GM18868 (cell line): ENCODE measurements at regions not wholly inside any gene's neighbourhood (a gene's known extent, or its start where the extent isn't known, plus 50 kb on each side); places are given as distances from the start of the nearest gene placed in this dataset.

Experiments used
- ATAC-seq: cut with Tn5 transposase; IDR thresholded peaks from one replicate; pipeline ENCODE4 v1.9.1; 2021; ENCODE audit warnings: mild to moderate bottlenecking, moderate library complexity; ENCODE audit not compliant: unreplicated experiment

DNA sequence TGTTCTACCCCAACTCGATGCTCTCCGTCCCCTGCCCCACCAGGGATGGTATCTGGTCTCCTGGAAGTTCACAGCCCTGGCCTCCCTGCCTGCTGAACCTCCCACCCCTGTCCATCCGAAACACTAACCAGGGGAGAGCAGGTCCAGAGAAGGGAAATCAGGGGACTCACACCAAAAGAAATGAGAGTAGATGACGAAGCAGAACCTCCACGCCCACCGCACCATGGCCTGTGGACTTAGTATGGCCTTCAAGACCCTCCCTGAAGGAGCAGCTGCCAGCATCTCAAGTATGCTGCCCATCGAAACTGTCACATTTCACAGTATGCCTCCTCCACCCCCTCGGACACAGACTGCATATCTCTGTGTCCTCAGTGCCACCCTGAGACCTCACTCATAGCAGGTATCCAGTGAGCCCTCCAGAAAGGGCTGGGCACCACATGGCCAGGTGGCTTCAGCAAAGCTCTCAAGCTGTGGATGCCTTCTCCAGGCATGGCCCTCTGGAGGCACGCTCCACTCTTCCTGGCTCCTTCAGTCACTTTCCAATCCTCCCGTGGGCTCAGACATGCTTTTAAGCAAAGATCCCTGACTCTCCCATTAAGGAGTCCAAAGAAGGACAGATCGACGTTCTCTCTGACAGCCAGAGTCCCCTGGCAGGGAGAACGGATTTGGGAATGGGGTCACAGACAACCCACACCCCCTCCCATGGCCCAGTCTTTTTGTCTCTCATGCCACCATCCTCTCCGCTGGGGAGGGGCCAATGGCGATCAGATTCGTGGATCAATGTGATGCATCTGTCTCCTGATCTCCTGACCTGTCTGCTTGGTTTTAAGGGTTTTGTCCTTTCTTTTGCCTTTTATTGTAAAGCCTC is 158.4 kb downstream of the ANKRD60 start:
- no peak for ATAC-seq

DNA sequence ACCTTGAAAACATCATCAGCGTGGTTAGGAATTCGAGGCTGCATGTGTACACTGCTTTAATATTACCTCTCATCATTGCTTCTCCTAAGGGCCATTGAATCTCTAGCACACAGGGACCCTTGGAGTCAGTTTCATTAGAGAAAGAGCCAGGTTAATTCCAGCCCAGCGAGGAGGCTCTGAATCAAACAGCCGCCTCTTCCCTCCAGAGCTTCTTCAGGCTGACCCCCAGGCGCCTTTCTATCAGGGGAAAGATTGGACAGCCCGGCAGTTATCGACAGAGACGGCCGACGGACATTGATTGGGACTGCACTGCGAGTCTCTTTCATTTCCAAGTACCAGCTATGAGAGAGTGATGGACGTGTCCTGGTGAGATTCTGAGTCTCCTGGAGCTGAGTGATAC is 159.2 kb downstream of the ANKRD60 start:
- ATAC-seq, result no peak

DNA sequence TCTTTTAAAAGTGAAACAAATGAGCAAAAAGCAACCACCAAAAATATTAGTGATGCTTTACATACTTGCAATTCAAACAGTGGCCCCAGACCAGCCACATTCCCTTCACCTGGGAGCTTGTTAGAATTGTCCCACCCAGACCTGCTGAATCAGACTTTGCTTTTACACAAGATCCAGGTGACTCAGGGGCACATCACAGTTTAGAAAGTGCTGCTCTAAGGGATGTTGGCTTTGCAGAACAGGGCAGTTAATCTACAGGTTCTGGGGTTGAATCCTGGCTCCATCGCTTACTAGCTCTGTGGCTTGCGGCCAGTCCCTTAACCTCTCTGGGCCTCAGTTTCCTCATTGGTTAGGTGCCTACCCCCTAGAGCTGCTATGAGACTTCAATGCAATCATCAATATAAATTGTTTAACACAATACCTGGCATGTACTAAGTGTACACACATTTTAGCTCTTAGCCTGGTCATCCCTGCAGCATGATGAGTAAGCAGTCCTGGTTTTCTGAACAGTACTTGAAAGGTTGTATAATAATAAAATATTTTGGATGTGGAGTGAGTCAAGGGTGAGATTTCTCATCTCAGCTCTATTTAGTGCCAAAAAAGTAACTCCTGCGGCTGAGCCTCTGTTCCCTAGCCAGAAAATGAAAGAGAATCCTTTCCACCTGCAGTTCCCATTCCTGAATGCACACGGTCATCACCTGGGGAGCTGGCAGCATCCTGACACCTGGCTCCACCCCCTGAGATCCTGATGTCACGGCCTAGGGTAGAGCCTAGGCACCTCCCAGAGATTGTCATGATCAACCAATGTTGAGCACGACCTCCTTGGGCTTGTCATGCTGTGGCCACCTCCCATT is 162.7 kb downstream of the ANKRD60 start:
- no peak for ATAC-seq

DNA sequence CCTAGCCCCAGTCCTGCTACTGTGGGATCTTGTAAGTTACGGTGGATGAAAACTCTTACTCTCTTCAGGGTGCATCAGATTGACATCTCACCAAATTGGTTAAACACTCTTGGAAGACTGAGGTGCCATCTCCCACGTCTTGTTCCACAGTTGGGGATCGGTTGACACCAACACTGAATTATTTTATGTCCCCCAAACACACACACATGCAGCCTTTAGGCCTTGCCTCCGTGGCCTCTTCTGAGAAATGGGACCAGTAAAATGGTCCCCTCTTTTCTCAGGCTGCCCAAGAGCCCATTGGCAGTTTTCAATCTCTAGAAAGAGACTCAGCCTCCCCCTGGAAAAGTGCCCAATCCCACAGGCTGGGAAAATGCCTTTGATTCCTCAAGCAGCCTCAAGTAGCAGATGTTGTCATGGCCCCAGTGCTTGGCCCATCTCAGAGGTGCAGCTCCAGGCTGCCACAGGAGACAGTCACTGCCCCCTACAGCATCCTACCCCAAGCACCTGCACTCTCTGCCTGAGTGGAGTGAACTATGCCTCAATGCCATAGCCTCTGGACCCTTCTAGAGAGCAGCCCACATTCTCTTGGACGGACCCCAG is 163.9 kb downstream of the ANKRD60 start:
- no peak for ATAC-seq

DNA sequence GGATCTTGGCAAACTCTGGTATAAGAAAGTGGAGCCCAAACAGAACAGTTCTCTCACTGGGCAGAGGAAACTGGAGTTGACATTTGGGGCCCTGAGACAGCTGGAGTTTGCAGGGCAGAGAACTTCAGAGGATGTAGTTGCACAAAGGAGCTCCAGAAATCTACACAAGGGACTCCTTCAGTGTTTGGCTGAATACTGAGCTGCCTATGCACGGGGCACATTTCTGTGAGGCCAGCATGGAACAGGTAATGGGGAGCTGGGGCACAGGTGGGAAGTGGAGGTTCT is 169.3 kb downstream of the ANKRD60 start:
- no peak for ATAC-seq

DNA sequence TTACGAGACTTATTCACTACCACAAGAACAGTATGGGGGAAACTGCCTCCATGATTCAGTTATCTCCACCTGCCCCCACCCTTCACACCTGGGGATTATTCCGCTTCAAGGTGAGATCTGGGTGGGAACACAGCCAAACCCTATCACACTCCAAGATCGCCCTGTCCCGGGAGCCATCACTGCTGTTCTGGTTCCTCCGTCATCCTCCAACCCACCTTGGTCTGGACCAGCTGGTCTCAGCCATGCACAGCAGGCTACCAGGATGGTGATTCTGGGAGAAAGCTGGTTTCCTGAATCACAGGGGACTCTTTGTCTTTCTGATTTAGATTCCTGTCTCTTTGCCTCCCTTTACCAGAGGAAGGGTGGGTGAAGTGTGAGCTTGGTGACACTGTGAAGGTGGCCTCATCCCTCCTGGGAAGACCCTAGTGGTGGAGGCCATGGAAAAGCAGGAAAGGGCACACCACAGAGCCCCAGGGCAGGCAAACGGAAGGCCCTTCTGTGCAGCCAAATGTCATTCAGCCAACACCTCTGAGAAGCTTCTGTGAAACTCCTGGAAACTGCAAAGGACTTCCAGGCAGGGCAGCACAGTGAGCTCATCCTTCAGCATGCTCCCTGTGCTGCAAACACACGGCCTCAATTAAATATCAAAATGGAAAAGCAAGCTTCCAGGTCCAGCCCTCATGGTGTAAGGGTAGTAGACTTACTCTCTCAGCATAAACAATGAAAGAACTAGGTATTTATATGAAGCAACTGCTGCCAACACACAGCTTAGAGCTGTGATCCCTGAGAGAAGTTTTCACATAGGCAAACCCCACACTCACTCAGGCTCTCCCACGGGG is 169.8 kb downstream of the ANKRD60 start:
- ATAC-seq, result no peak

DNA sequence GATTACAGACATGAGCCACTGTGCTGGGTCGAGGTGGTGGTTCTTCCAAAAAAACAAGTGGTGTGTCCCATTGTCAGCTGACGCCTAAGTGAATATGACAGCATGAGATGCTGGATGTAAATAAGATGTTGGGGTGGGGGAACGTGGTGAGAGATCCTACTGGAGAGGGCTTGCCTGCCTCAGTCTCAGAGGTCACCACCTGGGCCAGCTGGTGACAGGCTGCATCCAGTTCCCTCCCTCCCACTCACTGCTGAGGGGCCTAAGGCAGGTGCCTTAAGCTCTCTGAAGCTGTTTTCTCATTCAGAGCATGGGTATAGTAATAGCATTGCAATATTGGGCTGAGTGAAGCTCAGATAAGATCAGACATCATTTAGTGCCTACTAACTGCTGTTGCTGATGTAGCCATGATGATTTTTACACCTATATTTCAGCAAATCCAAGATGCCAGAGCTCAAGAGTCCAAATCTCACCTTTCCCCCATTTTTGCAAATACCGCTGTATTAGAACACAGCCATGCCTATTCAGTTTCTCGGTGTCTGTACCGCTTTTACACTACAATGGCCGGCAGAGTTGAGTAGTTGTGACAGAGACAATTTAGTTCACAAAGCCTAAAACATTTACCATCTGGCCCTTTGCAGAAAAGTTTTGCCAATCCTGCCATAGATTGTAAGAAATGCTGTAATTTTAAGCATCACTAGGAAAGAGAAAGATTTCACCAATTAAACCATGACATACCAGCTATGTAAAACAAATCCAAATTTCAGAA is 171.3 kb downstream of the ANKRD60 start:
- ATAC-seq, result no peak

DNA sequence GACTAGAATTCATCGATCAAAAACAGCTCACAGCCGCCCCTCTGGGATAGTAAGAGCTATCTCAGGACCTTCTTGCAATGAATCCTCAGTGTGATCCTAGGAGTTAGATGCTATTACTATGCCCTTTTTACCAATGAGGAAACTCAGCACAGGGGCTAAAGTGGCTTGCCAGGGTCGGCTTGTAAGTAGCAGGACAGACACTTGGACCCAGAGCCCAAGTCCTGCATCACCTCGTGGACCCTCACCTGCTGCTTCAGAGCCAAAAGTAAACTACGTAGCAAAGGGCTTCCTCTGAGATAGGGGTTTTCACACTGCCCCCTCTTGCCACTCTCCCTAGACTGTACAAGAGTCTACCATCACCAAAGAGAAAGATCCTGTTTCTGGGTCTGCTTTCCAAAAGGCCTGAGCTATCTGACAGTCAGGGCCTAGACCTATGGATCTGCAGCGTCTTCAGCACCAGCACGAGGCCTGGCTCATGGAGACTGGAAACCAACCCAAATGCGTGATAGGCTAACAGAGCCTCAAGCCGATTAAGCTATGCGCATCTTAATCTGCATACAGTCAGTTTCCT is 172.3 kb downstream of the ANKRD60 start:
- no peak for ATAC-seq

DNA sequence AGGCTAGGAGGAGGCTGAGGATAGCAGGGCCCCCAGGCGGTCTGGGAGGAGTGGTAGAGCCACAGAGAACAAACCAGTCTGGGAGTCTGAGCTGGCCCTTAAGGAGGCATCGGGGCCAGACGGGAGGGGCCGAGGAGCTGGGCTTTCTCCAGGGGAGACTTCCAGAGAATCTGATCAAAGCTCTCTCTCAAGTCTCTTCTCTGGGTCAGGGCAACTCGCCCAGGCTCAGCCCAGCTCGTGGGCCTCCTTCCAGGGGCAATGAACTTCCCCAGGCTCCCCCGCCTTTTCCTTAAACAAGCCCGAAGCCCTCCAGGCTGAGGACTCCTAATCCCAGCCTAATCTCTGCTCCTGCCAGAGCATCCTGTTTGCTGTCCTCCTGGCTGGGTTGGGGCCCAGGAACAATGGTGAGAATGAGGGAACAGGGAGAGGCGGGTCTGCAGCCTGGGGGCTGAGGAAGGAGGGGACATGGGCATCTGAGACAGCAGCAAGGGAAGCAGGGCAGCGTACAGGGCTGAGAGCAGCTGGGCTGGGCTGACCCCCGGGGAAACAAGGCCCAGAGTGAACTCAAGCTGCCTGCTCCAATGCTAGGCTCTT is 173.6 kb downstream of the ANKRD60 start:
- ATAC-seq, result no peak

DNA sequence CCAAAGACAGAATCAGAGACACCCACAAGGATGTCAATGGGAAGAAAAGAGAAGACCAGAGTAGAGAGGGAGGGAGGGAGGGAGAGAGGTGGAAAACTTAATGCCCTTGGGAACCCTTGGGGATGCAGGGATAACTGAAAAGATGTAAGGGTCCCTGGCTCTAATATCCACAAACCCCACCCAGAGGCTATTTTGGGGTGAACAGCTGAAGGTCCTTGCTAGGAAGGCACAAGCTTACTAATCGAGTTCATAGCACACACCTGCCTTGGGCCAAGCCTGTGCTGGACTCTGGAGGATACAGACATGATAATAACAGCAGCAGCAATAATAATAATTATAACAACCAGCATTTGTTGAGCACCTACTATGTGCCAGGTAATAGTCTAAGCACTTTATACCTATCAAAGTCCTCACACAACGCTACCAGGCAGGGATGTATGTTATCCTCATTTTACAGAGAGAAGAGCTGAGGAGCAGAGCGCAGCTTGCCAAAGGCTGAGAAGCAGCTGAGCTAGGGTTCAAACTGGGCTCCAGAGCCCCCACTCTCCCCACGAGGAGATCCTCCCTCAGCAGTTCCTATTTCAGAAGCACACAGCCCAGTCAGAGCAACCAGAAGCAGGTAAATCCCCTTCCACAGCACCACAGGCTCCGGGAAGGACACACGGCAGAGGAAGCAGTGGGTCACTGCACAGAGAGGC is 174.2 kb downstream of the ANKRD60 start:
- ATAC-seq, result no peak

DNA sequence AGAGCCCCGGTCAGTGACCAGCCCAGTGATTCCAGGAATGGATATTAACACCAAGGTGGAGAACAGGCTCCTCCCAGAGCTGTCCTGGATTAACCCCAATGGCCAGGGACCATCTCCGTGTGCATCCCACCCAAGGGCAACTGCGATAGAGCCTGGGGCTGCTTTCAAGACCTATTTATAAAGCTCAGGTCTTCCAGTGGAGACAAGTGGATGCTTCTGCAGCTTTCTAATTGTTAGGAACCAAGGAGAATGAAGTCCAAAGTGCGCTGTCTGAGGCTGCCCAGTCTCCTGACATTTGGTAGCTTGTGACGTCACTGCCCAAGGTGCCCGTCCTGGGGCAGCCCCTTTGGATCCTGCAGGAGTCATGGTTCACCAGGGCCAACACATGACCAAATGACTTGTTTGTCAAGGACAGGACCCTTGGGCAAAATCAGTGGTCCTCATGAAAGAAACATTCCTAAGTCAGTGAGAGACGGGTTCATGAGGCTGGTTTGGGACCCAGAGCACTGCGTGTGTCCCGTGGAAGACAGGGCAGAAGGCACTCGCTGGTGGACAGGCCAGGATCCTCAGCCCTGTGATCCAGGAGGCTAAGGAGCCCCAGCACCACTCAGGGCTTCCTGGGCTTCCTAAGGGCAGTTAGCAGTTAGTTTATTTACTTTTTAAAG is 174.9 kb downstream of the ANKRD60 start:
- ATAC-seq, result no peak

DNA sequence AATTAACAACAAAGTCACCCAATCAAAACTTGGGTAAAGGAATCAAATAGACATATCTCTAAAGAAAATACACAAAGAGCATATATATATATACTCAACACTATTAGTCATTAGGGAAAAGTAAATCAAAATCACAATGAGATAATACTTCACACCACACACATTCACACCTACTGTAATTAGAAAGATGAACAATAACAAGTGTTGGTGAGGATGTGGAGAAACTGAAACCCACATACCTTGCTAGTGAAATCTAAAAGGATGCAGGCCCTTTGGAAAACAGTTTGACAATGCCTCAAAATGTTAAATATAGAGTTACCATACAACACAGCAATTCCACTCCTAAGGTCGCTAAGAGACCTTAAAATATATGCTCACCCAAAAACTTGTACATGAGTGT is 177.1 kb downstream of the ANKRD60 start:
- ATAC-seq, result no peak

DNA sequence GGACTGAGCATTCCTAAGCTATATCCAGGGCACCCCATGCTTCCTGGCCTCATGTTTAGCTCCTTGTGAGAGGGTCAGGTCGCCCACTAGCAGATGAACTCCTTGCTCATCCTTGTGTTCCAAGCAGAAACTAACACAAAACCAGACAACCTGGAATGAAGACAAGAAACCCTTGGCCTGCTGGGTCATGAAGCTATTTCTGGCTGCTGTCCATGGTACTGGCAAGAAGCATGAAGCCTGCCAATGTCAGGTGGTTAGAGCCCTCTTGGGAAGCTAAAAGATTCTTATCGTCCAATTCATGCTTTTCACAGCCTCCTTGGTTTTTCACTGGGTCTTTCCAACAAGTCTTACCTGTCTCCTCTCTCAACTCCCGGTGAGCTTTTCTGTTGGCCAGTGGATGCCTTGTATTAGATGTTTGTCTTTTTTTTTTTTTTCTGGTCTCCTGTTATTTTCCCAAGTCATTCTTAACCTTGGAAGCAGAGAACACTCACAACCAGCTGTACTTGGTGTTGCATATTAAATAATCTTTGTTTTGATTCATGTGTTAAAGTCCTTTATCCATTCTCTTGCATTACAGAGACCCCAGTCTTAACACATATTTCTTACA is 180.3 kb downstream of the ANKRD60 start:
- ATAC-seq, result no peak

DNA sequence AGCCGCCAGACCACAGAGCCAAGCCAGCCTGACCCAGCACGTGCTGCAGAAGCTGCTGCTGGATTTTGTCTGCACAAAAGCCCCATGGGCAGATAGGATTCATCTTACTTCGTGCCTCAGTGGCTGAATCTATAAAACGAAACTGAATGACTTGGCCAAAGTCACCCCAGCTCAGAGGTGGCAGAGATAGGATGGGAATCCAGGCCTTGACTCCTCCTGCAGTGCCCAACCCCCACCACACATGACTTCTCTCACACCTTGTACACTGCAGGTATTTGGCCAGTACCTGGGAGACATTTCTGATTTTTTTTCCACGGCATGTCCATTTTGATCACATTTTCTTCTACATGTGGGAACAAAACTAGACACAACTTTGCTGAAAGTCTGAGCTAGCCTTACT is 182.1 kb downstream of the ANKRD60 start:
- no peak for ATAC-seq

DNA sequence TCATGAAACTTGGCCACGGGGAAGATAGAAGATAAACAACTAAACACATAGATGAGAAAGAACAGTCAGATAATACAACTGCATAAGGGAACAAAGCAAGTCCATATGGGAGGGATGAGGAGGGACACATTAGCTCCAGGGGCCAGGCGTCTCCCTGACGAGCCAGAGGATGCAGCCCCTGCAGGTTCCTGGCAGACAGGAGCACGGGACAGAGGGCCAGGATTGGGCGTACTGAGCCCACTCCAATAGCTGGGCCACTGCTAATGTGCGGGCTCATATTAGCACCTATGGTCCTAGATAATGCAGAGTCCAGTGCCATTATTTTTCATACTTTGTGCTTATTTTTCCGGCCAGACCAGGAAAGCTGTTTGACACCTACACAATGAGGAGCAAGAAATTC is 182.9 kb downstream of the ANKRD60 start:
- ATAC-seq, result no peak

DNA sequence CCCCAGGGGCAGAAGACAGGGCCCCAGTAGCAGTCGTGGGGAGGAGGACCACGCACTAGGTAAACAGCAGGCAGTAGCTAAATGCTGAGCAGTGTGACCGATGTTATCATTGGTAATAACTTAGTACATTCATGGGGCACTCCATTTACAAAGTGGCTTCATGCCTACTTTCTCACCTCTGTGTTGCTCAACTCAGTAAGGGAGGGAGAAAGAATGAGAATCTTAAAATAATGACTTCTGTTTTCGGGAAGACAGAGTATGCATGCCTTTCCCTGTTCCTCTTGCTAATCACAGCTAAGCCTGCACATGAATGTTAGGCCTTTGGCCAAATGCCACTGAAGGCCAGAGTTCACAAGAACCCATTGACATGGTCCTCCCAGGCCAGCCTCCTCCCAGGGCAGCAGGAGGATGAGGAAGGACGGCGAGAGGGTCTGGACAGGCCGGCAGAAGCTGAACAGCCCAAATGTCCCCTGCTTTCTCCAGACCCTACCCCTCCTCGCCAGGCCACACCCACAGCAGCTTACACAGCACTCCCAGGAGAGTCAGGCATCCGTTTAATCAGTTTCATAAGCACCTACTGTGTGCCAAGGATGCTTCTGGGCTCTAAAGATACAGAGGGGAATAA is 183.4 kb downstream of the ANKRD60 start:
- no peak for ATAC-seq

DNA sequence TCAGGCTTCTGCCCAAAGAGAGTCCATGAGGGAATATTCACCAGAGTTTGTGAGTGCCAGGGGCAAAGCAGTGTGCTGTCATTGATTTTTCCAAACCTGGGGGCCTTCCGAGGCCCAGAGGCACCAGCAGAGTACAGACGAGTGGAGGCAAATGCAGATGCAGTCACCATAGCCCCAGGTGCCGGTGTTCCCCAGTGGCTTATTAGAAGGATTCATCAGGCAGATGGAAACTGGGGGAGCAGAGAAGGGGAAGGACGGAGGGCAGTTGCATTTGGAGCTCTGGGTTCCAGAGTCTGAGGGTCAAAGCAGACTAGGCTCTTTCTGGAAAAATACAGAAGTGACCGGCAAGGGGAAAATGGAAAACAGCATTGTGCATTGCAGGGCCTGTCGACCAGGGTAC is 184.2 kb downstream of the ANKRD60 start:
- ATAC-seq, result no peak
